ENCODE measurements at regions not wholly inside any gene's neighbourhood (a gene's known extent, or its start where the extent isn't known, plus 50 kb on each side); places are given as distances from the start of the nearest gene placed in this dataset.

- H3K4me2 ChIP-seq (ENCODE audit: insufficient read depth, low read length, poor library complexity, severe bottlenecking), result no peak overlapping the region
- H2BK120ac ChIP-seq (ENCODE audit: low read depth, low read length), result no peak overlapping the region
- H3K23ac ChIP-seq (ENCODE audit: low read depth, low read length, poor library complexity), result no peak overlapping the region
- no peak for DNase-seq (ENCODE audit: low spot score)
- H3K9ac ChIP-seq (ENCODE audit: low read depth, low read length, poor library complexity), result no peak overlapping the region
- no peak overlapping the region for H4K91ac ChIP-seq (ENCODE audit: low read depth, low read length, poor library complexity)
- H2AK5ac ChIP-seq (ENCODE audit: low read depth, low read length), result no peak overlapping the region
- H3K4me1 ChIP-seq (ENCODE audit: control insufficient read depth in 2 of 2, insufficient read depth in 1 of 2, low read depth in 1 of 2, low read length in 2 of 2), result no peaks in the 10 kb centered on the region
- WGBS, 2 donors (ENCODE audit: extremely low coverage in 2 of 2, insufficient read length in 2 of 2, insufficient replicate concordance in 1 of 2), result no CpG with 5 or more reads among the region's 2 CpGs
- H3K9me3 ChIP-seq (replicated peaks in 1 of 2; ENCODE audit: control insufficient read depth in 2 of 2, insufficient read depth in 1 of 2, low read depth in 1 of 2, low read length in 2 of 2), result no peaks in the 10 kb centered on the region
- H3K36me3 ChIP-seq (replicated peaks in 1 of 2; ENCODE audit: control insufficient read depth in 2 of 2, insufficient read depth in 2 of 2, low read length in 2 of 2), result no peaks in the 10 kb centered on the region
- H3K14ac ChIP-seq (ENCODE audit: low read length), result no peak overlapping the region
- no peak overlapping the region for H3K18ac ChIP-seq (ENCODE audit: low read length)
- H2BK5ac ChIP-seq (ENCODE audit: low read length), result no peak overlapping the region
- no peak overlapping the region for H4K8ac ChIP-seq (ENCODE audit: low read depth, low read length)
- H3K27me3 ChIP-seq (ENCODE audit: control insufficient read depth in 3 of 3, insufficient read depth in 3 of 3, low read depth in 1 of 3, low read length in 3 of 3), result peaks cover 0 to 8% (median 0%) of the 10 kb centered on the region in 3 experiments
- H3K4me3 ChIP-seq (ENCODE audit: low read length in 2 of 2), result no peak overlapping the region
- no peak overlapping the region for H2BK15ac ChIP-seq (ENCODE audit: low read length)
- H2AFZ ChIP-seq (ENCODE audit: low read length), result no peak overlapping the region
- H3K4ac ChIP-seq (ENCODE audit: low read length), result no peak overlapping the region
- H3K79me1 ChIP-seq (ENCODE audit: low read depth, low read length), result no peaks in the 10 kb centered on the region
- no peak overlapping the region for H2BK12ac ChIP-seq (ENCODE audit: low read length)
- H3K27ac ChIP-seq (replicated peaks; ENCODE audit: low read length), result no peak overlapping the region
Observed at GRCh38 chr6:25089442-25089841, 153.7 kb upstream of the RIPOR2 start.

GRCh38 chr6:25094726-25095125 is 159.0 kb upstream of the RIPOR2 start:
- H3K4me3 ChIP-seq (ENCODE audit: low read length in 2 of 2), result no peak overlapping the region
- no peak overlapping the region for H3K4ac ChIP-seq (ENCODE audit: low read length)
- no peaks in the 10 kb centered on the region for H3K79me1 ChIP-seq (ENCODE audit: low read depth, low read length)
- no peak overlapping the region for H3K9ac ChIP-seq (ENCODE audit: low read depth, low read length, poor library complexity)
- H4K91ac ChIP-seq (ENCODE audit: low read depth, low read length, poor library complexity), result no peak overlapping the region
- no peak overlapping the region for H3K4me2 ChIP-seq (ENCODE audit: insufficient read depth, low read length, poor library complexity, severe bottlenecking)
- H2BK12ac ChIP-seq (ENCODE audit: low read length), result no peak overlapping the region
- H3K18ac ChIP-seq (ENCODE audit: low read length), result no peak overlapping the region
- no peaks in the 10 kb centered on the region for H3K9me3 ChIP-seq (replicated peaks in 1 of 2; ENCODE audit: control insufficient read depth in 2 of 2, insufficient read depth in 1 of 2, low read depth in 1 of 2, low read length in 2 of 2)
- no CpG with 5 or more reads among the region's 4 CpGs for WGBS, 2 donors (ENCODE audit: extremely low coverage in 2 of 2, insufficient read length in 2 of 2, insufficient replicate concordance in 1 of 2)
- H3K23ac ChIP-seq (ENCODE audit: low read depth, low read length, poor library complexity), result no peak overlapping the region
- no peak overlapping the region for H2BK5ac ChIP-seq (ENCODE audit: low read length)
- no peak overlapping the region for H3K27ac ChIP-seq (replicated peaks; ENCODE audit: low read length)
- H3K27me3 ChIP-seq (ENCODE audit: control insufficient read depth in 3 of 3, insufficient read depth in 3 of 3, low read depth in 1 of 3, low read length in 3 of 3), result peaks cover 0 to 15% (median 0%) of the 10 kb centered on the region in 3 experiments
- no peak for DNase-seq (ENCODE audit: low spot score)
- H2AK5ac ChIP-seq (ENCODE audit: low read depth, low read length), result no peak overlapping the region
- no peak overlapping the region for H3K14ac ChIP-seq (ENCODE audit: low read length)
- no peak overlapping the region for H4K8ac ChIP-seq (ENCODE audit: low read depth, low read length)
- H2BK15ac ChIP-seq (ENCODE audit: low read length), result no peak overlapping the region
- no peaks in the 10 kb centered on the region for H3K4me1 ChIP-seq (ENCODE audit: control insufficient read depth in 2 of 2, insufficient read depth in 1 of 2, low read depth in 1 of 2, low read length in 2 of 2)
- H2BK120ac ChIP-seq (ENCODE audit: low read depth, low read length), result no peak overlapping the region
- H3K36me3 ChIP-seq (replicated peaks in 1 of 2; ENCODE audit: control insufficient read depth in 2 of 2, insufficient read depth in 2 of 2, low read length in 2 of 2), result no peaks in the 10 kb centered on the region
- no peak overlapping the region for H2AFZ ChIP-seq (ENCODE audit: low read length)

- H3K4me2 ChIP-seq (ENCODE audit: insufficient read depth, low read length, poor library complexity, severe bottlenecking), result no peak overlapping the region
- H3K79me1 ChIP-seq (ENCODE audit: low read depth, low read length), result no peaks in the 10 kb centered on the region
- no peak overlapping the region for H3K23ac ChIP-seq (ENCODE audit: low read depth, low read length, poor library complexity)
- H3K9me3 ChIP-seq (replicated peaks in 1 of 2; ENCODE audit: control insufficient read depth in 2 of 2, insufficient read depth in 1 of 2, low read depth in 1 of 2, low read length in 2 of 2), result no peaks in the 10 kb centered on the region
- peaks cover 0 to 5% (median 0%) of the 10 kb centered on the region in 3 experiments for H3K27me3 ChIP-seq (ENCODE audit: control insufficient read depth in 3 of 3, insufficient read depth in 3 of 3, low read depth in 1 of 3, low read length in 3 of 3)
- H4K91ac ChIP-seq (ENCODE audit: low read depth, low read length, poor library complexity), result no peak overlapping the region
- no peak overlapping the region for H2BK5ac ChIP-seq (ENCODE audit: low read length)
- H2BK120ac ChIP-seq (ENCODE audit: low read depth, low read length), result no peak overlapping the region
- H3K4me1 ChIP-seq (ENCODE audit: control insufficient read depth in 2 of 2, insufficient read depth in 1 of 2, low read depth in 1 of 2, low read length in 2 of 2), result no peaks in the 10 kb centered on the region
- H3K27ac ChIP-seq (replicated peaks; ENCODE audit: low read length), result no peak overlapping the region
- H2BK12ac ChIP-seq (ENCODE audit: low read length), result no peak overlapping the region
- no peak overlapping the region for H2BK15ac ChIP-seq (ENCODE audit: low read length)
- no peak for DNase-seq (ENCODE audit: low spot score)
- H3K18ac ChIP-seq (ENCODE audit: low read length), result no peak overlapping the region
- H4K8ac ChIP-seq (ENCODE audit: low read depth, low read length), result no peak overlapping the region
- H3K9ac ChIP-seq (ENCODE audit: low read depth, low read length, poor library complexity), result no peak overlapping the region
- no peak overlapping the region for H2AK5ac ChIP-seq (ENCODE audit: low read depth, low read length)
- no peak overlapping the region for H3K4ac ChIP-seq (ENCODE audit: low read length)
- H3K36me3 ChIP-seq (replicated peaks in 1 of 2; ENCODE audit: control insufficient read depth in 2 of 2, insufficient read depth in 2 of 2, low read length in 2 of 2), result no peaks in the 10 kb centered on the region
- no CpG with 5 or more reads among the region's 4 CpGs for WGBS, 2 donors (ENCODE audit: extremely low coverage in 2 of 2, insufficient read length in 2 of 2, insufficient replicate concordance in 1 of 2)
- H3K4me3 ChIP-seq (ENCODE audit: low read length in 2 of 2), result no peak overlapping the region
- no peak overlapping the region for H3K14ac ChIP-seq (ENCODE audit: low read length)
- no peak overlapping the region for H2AFZ ChIP-seq (ENCODE audit: low read length)
Observed at GRCh38 chr6:25100288-25100687, 164.5 kb upstream of the RIPOR2 start.

- no peaks in the 10 kb centered on the region for H3K79me1 ChIP-seq (ENCODE audit: low read depth, low read length)
- DNase-seq (ENCODE audit: low spot score), result no peak
- H3K4me3 ChIP-seq (ENCODE audit: low read length in 2 of 2), result no peak overlapping the region
- H4K8ac ChIP-seq (ENCODE audit: low read depth, low read length), result no peak overlapping the region
- no peak overlapping the region for H2AK5ac ChIP-seq (ENCODE audit: low read depth, low read length)
- peaks cover 0 to 3% of the 10 kb centered on the region in 2 donors for H3K4me1 ChIP-seq (ENCODE audit: control insufficient read depth in 2 of 2, insufficient read depth in 1 of 2, low read depth in 1 of 2, low read length in 2 of 2)
- no peak overlapping the region for H2BK15ac ChIP-seq (ENCODE audit: low read length)
- no peak overlapping the region for H3K18ac ChIP-seq (ENCODE audit: low read length)
- H2BK12ac ChIP-seq (ENCODE audit: low read length), result no peak overlapping the region
- H3K9ac ChIP-seq (ENCODE audit: low read depth, low read length, poor library complexity), result no peak overlapping the region
- H3K9me3 ChIP-seq (replicated peaks in 1 of 2; ENCODE audit: control insufficient read depth in 2 of 2, insufficient read depth in 1 of 2, low read depth in 1 of 2, low read length in 2 of 2), result no peaks in the 10 kb centered on the region
- no peak overlapping the region for H4K91ac ChIP-seq (ENCODE audit: low read depth, low read length, poor library complexity)
- H3K14ac ChIP-seq (ENCODE audit: low read length), result no peak overlapping the region
- H3K36me3 ChIP-seq (replicated peaks in 1 of 2; ENCODE audit: control insufficient read depth in 2 of 2, insufficient read depth in 2 of 2, low read length in 2 of 2), result no peaks in the 10 kb centered on the region
- H2BK5ac ChIP-seq (ENCODE audit: low read length), result no peak overlapping the region
- no peak overlapping the region for H3K27ac ChIP-seq (replicated peaks; ENCODE audit: low read length)
- no peak overlapping the region for H3K23ac ChIP-seq (ENCODE audit: low read depth, low read length, poor library complexity)
- no peak overlapping the region for H3K4me2 ChIP-seq (ENCODE audit: insufficient read depth, low read length, poor library complexity, severe bottlenecking)
- no peak overlapping the region for H2AFZ ChIP-seq (ENCODE audit: low read length)
- H3K27me3 ChIP-seq (ENCODE audit: control insufficient read depth in 3 of 3, insufficient read depth in 3 of 3, low read depth in 1 of 3, low read length in 3 of 3), result no peaks in the 10 kb centered on the region
- H2BK120ac ChIP-seq (ENCODE audit: low read depth, low read length), result no peak overlapping the region
- no CpG with 5 or more reads among the region's 3 CpGs for WGBS, 2 donors (ENCODE audit: extremely low coverage in 2 of 2, insufficient read length in 2 of 2, insufficient replicate concordance in 1 of 2)
- H3K4ac ChIP-seq (ENCODE audit: low read length), result no peak overlapping the region
Observed at GRCh38 chr6:25103603-25104002, 167.8 kb upstream of the RIPOR2 start.
